Endothelial cell (in vitro differentiated cells): ENCODE measurements at regions not wholly inside any gene's neighbourhood (a gene's known extent, or its start where the extent isn't known, plus 50 kb on each side); places are given as distances from the start of the nearest gene placed in this dataset.

Experiments used
- DNase-seq: peaks from one replicate; pipeline ENCODE4 v3.0.0; 2021; ENCODE audit warnings: low spot score
- H3K27ac Mint-ChIP-seq: one replicate; pipeline ENCODE4 v1.8.0; 2021; ENCODE audit warnings: mixed read lengths, inconsistent platforms; ENCODE audit not compliant: unreplicated experiment
- H3K27me3 Mint-ChIP-seq: one replicate; pipeline ENCODE4 v1.8.0; 2021; ENCODE audit warnings: mild to moderate bottlenecking, moderate library complexity, mixed read lengths, inconsistent platforms; ENCODE audit not compliant: unreplicated experiment
- H3K36me3 Mint-ChIP-seq: one replicate; pipeline ENCODE4 v1.8.0; 2021; ENCODE audit warnings: mild to moderate bottlenecking, low read depth, mixed read lengths, inconsistent platforms; ENCODE audit not compliant: unreplicated experiment
- H3K4me1 Mint-ChIP-seq: one replicate; pipeline ENCODE4 v1.8.0; 2021; ENCODE audit warnings: mild to moderate bottlenecking, mixed read lengths, inconsistent platforms; ENCODE audit not compliant: unreplicated experiment
- H3K4me3 Mint-ChIP-seq: one replicate; pipeline ENCODE4 v1.8.0; 2021; ENCODE audit warnings: mild to moderate bottlenecking, mixed read lengths, inconsistent platforms; ENCODE audit not compliant: unreplicated experiment
- H3K9me3 Mint-ChIP-seq: one replicate; pipeline ENCODE4 v1.8.0; 2021; ENCODE audit warnings: mixed read lengths, inconsistent platforms; ENCODE audit not compliant: unreplicated experiment
- TF ChIP-seq, protein P1 (sequence below): fragments of 200-600 bp; sonication (generic); IDR thresholded peaks from one replicate; pipeline ENCODE4 v1.5.0; 2021; ENCODE audit warnings: antibody characterized with exemption; ENCODE audit not compliant: unreplicated experiment

GRCh38 chr1:37085393-37085792 lies 51.1 kb upstream of the GRIK3 start:
- no peaks in the 10 kb centered on the region for H3K27me3 Mint-ChIP-seq

GRCh38 chr1:37089750-37090149 lies 55.4 kb upstream of the GRIK3 start:
- H3K4me3 Mint-ChIP-seq: no peak overlapping the region
- no peaks in the 10 kb centered on the region for H3K9me3 Mint-ChIP-seq
- DNase-seq: no peak
- TF ChIP-seq, protein P1, sequence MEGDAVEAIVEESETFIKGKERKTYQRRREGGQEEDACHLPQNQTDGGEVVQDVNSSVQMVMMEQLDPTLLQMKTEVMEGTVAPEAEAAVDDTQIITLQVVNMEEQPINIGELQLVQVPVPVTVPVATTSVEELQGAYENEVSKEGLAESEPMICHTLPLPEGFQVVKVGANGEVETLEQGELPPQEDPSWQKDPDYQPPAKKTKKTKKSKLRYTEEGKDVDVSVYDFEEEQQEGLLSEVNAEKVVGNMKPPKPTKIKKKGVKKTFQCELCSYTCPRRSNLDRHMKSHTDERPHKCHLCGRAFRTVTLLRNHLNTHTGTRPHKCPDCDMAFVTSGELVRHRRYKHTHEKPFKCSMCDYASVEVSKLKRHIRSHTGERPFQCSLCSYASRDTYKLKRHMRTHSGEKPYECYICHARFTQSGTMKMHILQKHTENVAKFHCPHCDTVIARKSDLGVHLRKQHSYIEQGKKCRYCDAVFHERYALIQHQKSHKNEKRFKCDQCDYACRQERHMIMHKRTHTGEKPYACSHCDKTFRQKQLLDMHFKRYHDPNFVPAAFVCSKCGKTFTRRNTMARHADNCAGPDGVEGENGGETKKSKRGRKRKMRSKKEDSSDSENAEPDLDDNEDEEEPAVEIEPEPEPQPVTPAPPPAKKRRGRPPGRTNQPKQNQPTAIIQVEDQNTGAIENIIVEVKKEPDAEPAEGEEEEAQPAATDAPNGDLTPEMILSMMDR: no peak
- H3K4me1 Mint-ChIP-seq: no peaks in the 10 kb centered on the region
- H3K36me3 Mint-ChIP-seq: no peaks in the 10 kb centered on the region
- H3K27ac Mint-ChIP-seq: no peak overlapping the region
- no peaks in the 10 kb centered on the region for H3K27me3 Mint-ChIP-seq

More at GRCh38 chr1:37085393-37085792, 51.1 kb upstream of the GRIK3 start:
- TF ChIP-seq, protein P1: no peak
- Mint-ChIP-seq H3K9me3 (no peaks in the 10 kb centered on the region), H3K4me3 (no peak overlapping the region), H3K36me3 (no peaks in the 10 kb centered on the region), H3K27ac (no peak overlapping the region), H3K4me1 (no peaks in the 10 kb centered on the region)
- DNase-seq: peak; percentile 33

GRCh38 chr1:37090671-37091070 lies 56.4 kb upstream of the GRIK3 start:
- no peaks in the 10 kb centered on the region for H3K4me1 Mint-ChIP-seq
- H3K36me3 Mint-ChIP-seq: no peaks in the 10 kb centered on the region
- H3K27ac Mint-ChIP-seq: no peak overlapping the region
- no peak overlapping the region for H3K4me3 Mint-ChIP-seq
- no peaks in the 10 kb centered on the region for H3K9me3 Mint-ChIP-seq
- no peaks in the 10 kb centered on the region for H3K27me3 Mint-ChIP-seq
- no peak for DNase-seq
- TF ChIP-seq, protein P1: no peak

DNA sequence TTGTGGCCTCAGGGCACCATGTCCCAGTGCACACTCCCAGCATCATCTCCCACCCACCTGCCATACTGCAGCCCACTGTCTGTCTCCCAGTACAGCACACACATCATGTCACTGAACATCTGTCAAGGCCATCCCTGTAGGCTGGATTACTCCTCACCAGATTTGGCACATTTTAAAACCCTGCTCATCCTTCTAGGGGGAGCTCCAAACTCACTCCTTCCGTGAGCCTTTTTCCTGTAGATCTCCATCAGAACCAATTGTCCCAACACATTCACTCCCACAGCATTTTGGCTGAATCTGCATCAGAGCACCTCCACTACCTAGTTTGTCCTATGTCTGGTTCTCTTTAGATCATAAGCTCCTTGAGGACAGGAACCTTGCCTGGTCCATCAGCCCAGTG lies 58.6 kb upstream of the GRIK3 start:
- TF ChIP-seq, protein P1: no peak
- H3K4me3 Mint-ChIP-seq: no peak overlapping the region
- peaks cover 1% of the 10 kb centered on the region for H3K27me3 Mint-ChIP-seq
- H3K4me1 Mint-ChIP-seq: no peaks in the 10 kb centered on the region
- DNase-seq: no peak
- H3K9me3 Mint-ChIP-seq: no peaks in the 10 kb centered on the region
- no peaks in the 10 kb centered on the region for H3K36me3 Mint-ChIP-seq
- no peak overlapping the region for H3K27ac Mint-ChIP-seq

DNA sequence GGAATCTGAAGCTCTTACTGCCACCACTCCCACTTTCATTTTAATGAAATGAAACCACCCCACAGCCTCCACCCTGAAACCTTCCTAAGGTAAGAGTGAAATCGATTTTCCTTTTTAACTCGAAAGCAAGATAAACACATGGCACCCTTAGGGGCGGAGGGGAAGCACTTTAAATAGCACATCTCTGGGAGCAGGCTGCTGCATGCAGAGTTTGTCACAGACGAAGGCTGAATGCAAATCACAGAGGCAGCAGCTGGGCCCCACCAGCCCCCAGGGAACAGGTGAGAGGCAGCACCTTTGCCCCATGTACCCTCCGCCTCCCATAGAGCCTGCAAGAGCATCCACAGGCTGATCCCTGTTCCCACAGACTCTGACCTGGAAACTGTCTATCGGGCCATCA lies 60.0 kb upstream of the GRIK3 start:
- DNase-seq: no peak
- TF ChIP-seq, protein P1: no peak
- no peak overlapping the region for H3K27ac Mint-ChIP-seq

More for the DNA sequence above, 60.0 kb upstream of the GRIK3 start:
- Mint-ChIP-seq H3K4me1 (no peaks in the 10 kb centered on the region), H3K36me3 (no peaks in the 10 kb centered on the region), H3K27me3 (peaks cover 1% of the 10 kb centered on the region), H3K4me3 (no peak overlapping the region), H3K9me3 (no peaks in the 10 kb centered on the region)
